Colonic mucosa (tissue), 4 donors: ENCODE measurements at regions not wholly inside any gene's neighbourhood (a gene's known extent, or its start where the extent isn't known, plus 50 kb on each side); places are given as distances from the start of the nearest gene placed in this dataset.
"Not testable (repeated sequence)": the region's sequence is repeated elsewhere in the genome, so short reads cannot be mapped to it uniquely, and the experiment has no call there.

Experiments used
- DNase-seq: peaks from one replicate; pipeline ENCODE4 v3.0.0-alpha.2; 2020
- H3K27ac ChIP-seq: fragments of 200-600 bp; one replicate; pipeline ENCODE4 v1.8.0; 2021
- H3K27me3 ChIP-seq: fragments of 200-600 bp; one replicate; pipeline ENCODE4 v1.8.0; 2021
- H3K36me3 ChIP-seq: fragments of 200-600 bp; one replicate; pipeline ENCODE4 v1.8.0; 2021
- H3K4me1 ChIP-seq: fragments of 200-600 bp; one replicate; pipeline ENCODE4 v1.8.0; 2021; ENCODE audit warnings: mild to moderate bottlenecking
- H3K4me3 ChIP-seq: fragments of 200-600 bp; one replicate; pipeline ENCODE4 v1.8.0; 2021
- H3K9ac ChIP-seq, 2 donors: one replicate each; pipeline ENCODE4 v1.7.0; 2013; ENCODE audit warnings: control low read depth in 2 of 2, low read depth in 2 of 2, low read length in 2 of 2
- H3K9me3 ChIP-seq: fragments of 200-600 bp; one replicate; pipeline ENCODE4 v1.8.0; 2021
- CTCF ChIP-seq: fragments of 200-600 bp; IDR thresholded peaks from one replicate; pipeline ENCODE4 v1.8.0; 2022; ENCODE audit warnings: antibody characterized with exemption, mild to moderate bottlenecking
- intact Hi-C: fragments of 100-400 bp; cut with DNase I; formaldehyde crosslinking; loops from one replicate; pipeline ENCODE4 v1.14.1; 2022
- donor health status: healthy.
- donor health status: DM: no; HTN: no; CAD: no.
- donor health status: DM: no; HTN: no; CAD: no.

DNA sequence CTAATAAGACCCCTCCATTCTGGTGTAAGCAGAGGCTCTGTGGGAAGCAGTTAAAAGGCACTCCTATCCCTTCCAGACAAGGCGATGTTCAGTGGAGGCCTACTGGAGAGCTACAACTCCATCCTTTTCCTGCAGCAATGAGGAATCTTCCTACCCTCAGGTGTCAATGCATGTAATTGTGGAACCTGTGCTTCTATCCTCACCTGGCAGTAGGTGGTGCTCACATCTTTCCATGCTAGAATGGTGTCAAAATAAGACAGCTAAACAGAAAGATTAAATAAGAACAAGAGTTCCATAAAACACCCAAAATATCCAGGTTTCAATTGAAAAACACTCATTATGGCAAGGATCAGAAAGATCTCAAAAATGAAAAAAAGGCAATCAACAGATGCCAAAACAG is 224.6 kb downstream of the IL15 start:
- intact Hi-C loops: loop anchor here (10.0 kb wide), 1 partner anchor 984 kb away; the partner anchor contains the start of gene INPP4B
- peak; percentile 22 for TF ChIP-seq CTCF
- no peaks in the 10 kb centered on the region for H3K4me1 ChIP-seq
- no peak overlapping the region for H3K4me3 ChIP-seq
- no peak overlapping the region for H3K9ac ChIP-seq
- no peak for DNase-seq
- no peaks in the 10 kb centered on the region for H3K9me3 ChIP-seq
- no peak overlapping the region for H3K27ac ChIP-seq
- H3K27me3 ChIP-seq: no peaks in the 10 kb centered on the region
- no peaks in the 10 kb centered on the region for H3K36me3 ChIP-seq

- H3K4me1 ChIP-seq: no peaks in the 10 kb centered on the region
- H3K9ac ChIP-seq: no peak overlapping the region
- H3K27me3 ChIP-seq: no peaks in the 10 kb centered on the region
- DNase-seq: no peak
- H3K9me3 ChIP-seq: no peaks in the 10 kb centered on the region
- no peak overlapping the region for H3K4me3 ChIP-seq
- no peaks in the 10 kb centered on the region for H3K36me3 ChIP-seq
- no peak overlapping the region for H3K27ac ChIP-seq
- intact Hi-C loops: no loop called here
- no peak for TF ChIP-seq CTCF
Observed at GRCh38 chr4:141870152-141870551, 233.8 kb downstream of the IL15 start.

DNA sequence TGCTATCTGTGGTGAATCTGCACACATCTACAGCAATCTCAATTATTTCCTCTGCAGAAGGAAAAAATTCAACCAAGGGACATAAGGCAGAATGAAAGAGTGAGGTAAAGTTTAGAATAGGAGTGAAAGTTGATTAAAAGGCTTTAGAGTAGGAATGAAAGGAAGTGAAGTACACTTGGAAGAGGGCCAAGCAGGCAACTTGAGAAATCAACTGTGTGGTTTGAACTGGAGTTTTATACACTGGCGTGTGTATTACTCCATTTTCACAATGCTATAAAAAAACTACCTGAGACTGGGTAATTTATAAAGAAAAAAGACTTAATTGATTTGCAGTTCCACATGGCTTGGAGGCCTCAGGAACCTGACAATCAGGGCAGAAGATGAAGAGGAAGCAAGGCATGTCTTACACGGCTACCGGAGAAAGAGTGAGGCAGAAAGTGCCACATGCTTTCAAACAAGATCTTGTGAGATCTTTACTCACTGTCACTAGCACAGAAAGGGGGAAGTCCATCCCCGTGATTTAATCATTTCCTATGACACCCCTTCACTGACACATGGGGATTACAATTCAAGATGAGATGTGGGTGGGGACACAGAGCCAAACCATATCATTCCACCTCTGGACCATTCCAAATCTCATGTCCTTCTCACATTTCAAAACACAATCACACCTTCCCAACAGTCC is 234.8 kb downstream of the IL15 start:
- no peak overlapping the region for H3K9ac ChIP-seq
- H3K4me3 ChIP-seq: no peak overlapping the region
- H3K27ac ChIP-seq: no peak overlapping the region
- DNase-seq: no peak
- no peaks in the 10 kb centered on the region for H3K4me1 ChIP-seq
- H3K9me3 ChIP-seq: no peaks in the 10 kb centered on the region
- intact Hi-C loops: no loop called here
- no peaks in the 10 kb centered on the region for H3K36me3 ChIP-seq
- H3K27me3 ChIP-seq: no peaks in the 10 kb centered on the region
- TF ChIP-seq CTCF: no peak

DNA sequence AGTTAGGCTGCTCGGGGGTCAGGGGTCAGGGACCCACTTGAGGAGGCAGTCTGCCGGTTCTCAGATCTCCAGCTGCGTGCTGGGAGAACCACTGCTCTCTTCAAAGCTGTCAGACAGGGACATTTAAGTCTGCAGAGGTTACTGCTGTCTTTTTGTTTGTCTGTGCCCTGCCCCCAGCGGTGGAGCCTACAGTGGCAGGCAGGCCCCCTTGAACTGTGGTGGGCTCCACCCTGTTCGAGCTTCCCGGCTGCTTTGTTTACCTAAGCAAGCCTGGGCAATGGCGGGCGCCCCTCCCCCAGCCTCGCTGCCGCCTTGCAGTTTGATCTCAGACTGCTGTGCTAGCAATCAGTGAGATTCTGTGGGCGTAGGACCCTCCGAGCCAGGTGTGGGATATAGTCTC is 246.3 kb downstream of the IL15 start:
- H3K27ac ChIP-seq, H3K9me3 ChIP-seq, H3K27me3 ChIP-seq, H3K4me3 ChIP-seq, H3K9ac ChIP-seq, DNase-seq, H3K4me1 ChIP-seq, H3K36me3 ChIP-seq, intact Hi-C loops: not testable (repeated sequence)

GRCh38 chr4:141884070-141884469 is 247.7 kb downstream of the IL15 start:
- no peaks in the 10 kb centered on the region for H3K4me1 ChIP-seq
- no peak overlapping the region for H3K9ac ChIP-seq
- H3K27me3 ChIP-seq: no peaks in the 10 kb centered on the region
- DNase-seq: peak; percentile 40
- intact Hi-C loops: no loop called here
- no peak for TF ChIP-seq CTCF
- no peak overlapping the region for H3K4me3 ChIP-seq
- H3K9me3 ChIP-seq: no peaks in the 10 kb centered on the region
- H3K36me3 ChIP-seq: no peaks in the 10 kb centered on the region
- peak overlapping the region; percentile 50 for H3K27ac ChIP-seq

DNA sequence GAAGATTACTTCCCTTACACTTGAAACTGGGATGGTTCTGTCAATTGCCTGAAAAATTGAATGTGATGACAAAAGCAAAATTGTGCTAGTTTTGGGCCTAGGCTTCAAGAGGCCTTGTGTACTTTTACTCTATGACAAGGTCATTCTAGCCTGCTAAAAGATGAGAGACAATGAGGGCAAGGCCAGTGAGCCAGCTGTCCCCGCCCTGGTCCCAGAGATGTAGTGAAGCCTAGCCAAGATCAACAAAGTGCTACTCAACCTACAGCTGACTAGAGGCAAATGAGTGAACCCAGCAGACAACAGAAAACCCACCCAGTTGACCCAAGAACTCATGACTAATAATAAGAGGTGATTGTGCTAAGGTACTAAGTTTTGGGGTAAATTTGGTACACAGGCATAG is 248.7 kb downstream of the IL15 start:
- no peak for TF ChIP-seq CTCF
- no peak overlapping the region for H3K4me3 ChIP-seq
- H3K36me3 ChIP-seq: no peaks in the 10 kb centered on the region
- no peak overlapping the region for H3K27ac ChIP-seq
- H3K27me3 ChIP-seq: no peaks in the 10 kb centered on the region
- no peak overlapping the region for H3K9ac ChIP-seq
- H3K9me3 ChIP-seq: no peaks in the 10 kb centered on the region
- H3K4me1 ChIP-seq: no peaks in the 10 kb centered on the region
- no peak for DNase-seq
- intact Hi-C loops: no loop called here
